Natural killer cell (primary cell): ENCODE measurements at regions not wholly inside any gene's neighbourhood (a gene's known extent, or its start where the extent isn't known, plus 50 kb on each side); places are given as distances from the start of the nearest gene placed in this dataset.

Experiments
- ATAC-seq, 3 donors: fragments of 150-1000 bp in 2 of 3; fragments of 200-7000 bp in 1 of 3; cut with Tn5 transposase; 1 replicate in 1 of 3; 2 replicates in 2 of 3; pipeline ENCODE4 v1.10.0; 2021; ENCODE audit warnings: mild to moderate bottlenecking in 2 of 3, moderate library complexity in 2 of 3
- DNase-seq, 2 donors: peaks; one replicate each; pipeline versions ENCODE4 v3.0.0 to v3.0.0-alpha.2; 2013 to 2021; ENCODE audit warnings: mixed read lengths in 1 of 2
- H3K27ac ChIP-seq: one replicate; pipeline ENCODE4 v1.5.1; 2013; ENCODE audit warnings: mild to moderate bottlenecking, low read length
- H3K27me3 ChIP-seq: one replicate; pipeline ENCODE4 v1.6.1; 2013; ENCODE audit warnings: low read length; ENCODE audit not compliant: control insufficient read depth, insufficient read depth
- H3K36me3 ChIP-seq: one replicate; pipeline ENCODE4 v1.6.1; 2013; ENCODE audit warnings: low read length; ENCODE audit not compliant: control insufficient read depth, insufficient read depth
- H3K4me1 ChIP-seq: one replicate; pipeline ENCODE4 v1.6.1; 2013; ENCODE audit warnings: low read length; ENCODE audit not compliant: control insufficient read depth, insufficient read depth
- H3K4me3 ChIP-seq: one replicate; pipeline ENCODE4 v1.5.1; 2013; ENCODE audit warnings: low read length
- H3K9me3 ChIP-seq: one replicate; pipeline ENCODE4 v1.6.1; 2013; ENCODE audit warnings: low read length; ENCODE audit not compliant: control insufficient read depth, insufficient read depth
- H3K27ac Mint-ChIP-seq, 2 donors: one replicate each; pipeline ENCODE4 v1.8.0; 2022; ENCODE audit warnings: mild to moderate bottlenecking in 2 of 2, mixed read lengths in 2 of 2, moderate library complexity in 1 of 2
- H3K27me3 Mint-ChIP-seq, 2 donors: one replicate each; pipeline ENCODE4 v1.8.0; 2022; ENCODE audit warnings: low read depth in 2 of 2, mixed read lengths in 2 of 2
- H3K36me3 Mint-ChIP-seq: one replicate; pipeline ENCODE4 v1.8.0; 2022; ENCODE audit warnings: mixed read lengths
- H3K4me1 Mint-ChIP-seq, 2 donors: one replicate each; pipeline ENCODE4 v1.8.0; 2022; ENCODE audit warnings: mixed read lengths in 2 of 2
- H3K4me3 Mint-ChIP-seq: one replicate; pipeline ENCODE4 v1.8.0; 2022; ENCODE audit warnings: mild to moderate bottlenecking, moderate library complexity, mixed read lengths
- H3K9me3 Mint-ChIP-seq, 2 donors: one replicate each; pipeline ENCODE4 v1.8.0; 2022; ENCODE audit warnings: mixed read lengths in 2 of 2
- CTCF ChIP-seq: fragments of 200-600 bp; IDR thresholded peaks from one replicate; pipeline ENCODE4 v1.8.0; 2022; ENCODE audit warnings: antibody characterized with exemption
- WGBS: methylation state at CpG from one replicate; pipeline ENCODE4 v1.1.7; 2013; ENCODE audit warnings: missing lambda C conversion rate; ENCODE audit not compliant: insufficient coverage; 5-methylcytosine and 5-hydroxymethylcytosine counted together
- intact Hi-C: fragments of 100-400 bp; cut with micrococcal nuclease; formaldehyde crosslinking; loops from one replicate; pipeline ENCODE4 v1.14.2; 2022

GRCh38 chr2:56933976-56934375, 750.2 kb downstream of the CCDC85A start:
- no peak for TF ChIP-seq CTCF
- Histone ChIP-seq H3K4me3 (no peak overlapping the region), H3K4me1 (no peaks in the 10 kb centered on the region), H3K27ac (no peak overlapping the region), H3K9me3 (no peaks in the 10 kb centered on the region), H3K27me3 (no peaks in the 10 kb centered on the region), H3K36me3 (no peaks in the 10 kb centered on the region)
- H3K27me3 Mint-ChIP-seq = no peaks in the 10 kb centered on the region
- intact Hi-C loops = no loop called here
- ATAC-seq (no peak), DNase-seq (no peak)
- 80% methylated on average over 1 of the region's 2 CpGs for WGBS
- H3K36me3 Mint-ChIP-seq = no peaks in the 10 kb centered on the region
- H3K4me1 Mint-ChIP-seq = no peaks in the 10 kb centered on the region
- H3K27ac Mint-ChIP-seq = no peak overlapping the region
- H3K4me3 Mint-ChIP-seq = no peak overlapping the region
- peaks cover 6 to 11% of the 10 kb centered on the region in 2 donors for H3K9me3 Mint-ChIP-seq

GRCh38 chr2:56934866-56935265, 751.1 kb downstream of the CCDC85A start:
- H3K27me3 ChIP-seq = no peaks in the 10 kb centered on the region
- Mint-ChIP-seq H3K4me3 (no peak overlapping the region), H3K4me1 (no peaks in the 10 kb centered on the region), H3K27ac (no peak overlapping the region), H3K36me3 (no peaks in the 10 kb centered on the region), H3K27me3 (no peaks in the 10 kb centered on the region), H3K9me3 (peaks cover 6 to 9% of the 10 kb centered on the region in 2 donors)
- no peak overlapping the region for H3K4me3 ChIP-seq
- intact Hi-C loops = no loop called here
- ATAC-seq (no peak), DNase-seq (no peak)
- no peak for TF ChIP-seq CTCF
- no peaks in the 10 kb centered on the region for H3K9me3 ChIP-seq
- 76% methylated on average over 1 of the region's 1 CpG for WGBS
- no peaks in the 10 kb centered on the region for H3K36me3 ChIP-seq
- no peaks in the 10 kb centered on the region for H3K4me1 ChIP-seq
- no peak overlapping the region for H3K27ac ChIP-seq

GRCh38 chr2:56940054-56940453, 756.3 kb downstream of the CCDC85A start:
- DNase-seq (no peak), ATAC-seq (no peak)
- Mint-ChIP-seq H3K4me3 (no peak overlapping the region), H3K27ac (no peak overlapping the region), H3K4me1 (no peaks in the 10 kb centered on the region), H3K36me3 (no peaks in the 10 kb centered on the region), H3K27me3 (no peaks in the 10 kb centered on the region), H3K9me3 (peaks cover 13 to 22% of the 10 kb centered on the region in 2 donors)
- TF ChIP-seq CTCF = no peak
- H3K27me3 ChIP-seq = no peaks in the 10 kb centered on the region
- intact Hi-C loops = no loop called here
- H3K27ac ChIP-seq = no peak overlapping the region
- H3K9me3 ChIP-seq = no peaks in the 10 kb centered on the region
- H3K4me1 ChIP-seq = no peaks in the 10 kb centered on the region
- no peaks in the 10 kb centered on the region for H3K36me3 ChIP-seq
- no peak overlapping the region for H3K4me3 ChIP-seq

- Histone ChIP-seq H3K9me3 (peaks cover 3% of the 10 kb centered on the region), H3K4me1 (no peaks in the 10 kb centered on the region), H3K4me3 (no peak overlapping the region), H3K36me3 (no peaks in the 10 kb centered on the region), H3K27me3 (no peaks in the 10 kb centered on the region), H3K27ac (no peak overlapping the region)
- no peaks in the 10 kb centered on the region for H3K27me3 Mint-ChIP-seq
- H3K4me3 Mint-ChIP-seq = no peak overlapping the region
- no peak overlapping the region for H3K27ac Mint-ChIP-seq
- H3K36me3 Mint-ChIP-seq = peaks cover 26% of the 10 kb centered on the region
- WGBS = 75% methylated on average over 1 of the region's 2 CpGs
- TF ChIP-seq CTCF = no peak
- no peak for DNase-seq
- intact Hi-C loops = no loop called here
- H3K4me1 Mint-ChIP-seq = no peaks in the 10 kb centered on the region
- peaks cover 18 to 34% of the 10 kb centered on the region in 2 donors for H3K9me3 Mint-ChIP-seq
- no peak for ATAC-seq
These were observed 769.1 kb downstream of the CCDC85A start for GRCh38 chr2:56952871-56953270.
